A549 (cell line): ENCODE measurements at regions not wholly inside any gene's neighbourhood (a gene's known extent, or its start where the extent isn't known, plus 50 kb on each side); places are given as distances from the start of the nearest gene placed in this dataset.

Source experiments
- ATAC-seq, 2 experiments: fragments of 200-7000 bp in 1 of 2; fragments of >200 bp in 1 of 2; cut with Nextera tagmentation in 1 of 2; cut with Tn5 transposase in 1 of 2; 3 replicates each; pipeline versions ENCODE4 v1.8.0 to v1.9.1; 2018 to 2020; ENCODE audit warnings: mild to moderate bottlenecking in 1 of 2, moderate library complexity in 1 of 2
- CTCF ChIA-PET: fragments of 300-600 bp; sonication (Branson Sonifier 250); formaldehyde crosslinking; extraction: SDS; loops from one replicate; lab custom pipeline; 2021; ENCODE audit warnings: antibody characterized with exemption, inconsistent platforms; lab: Yijun Ruan, JAX
- POLR2A ChIA-PET: fragments of 350-600 bp; formaldehyde crosslinking; extraction: SDS; loops from one replicate; lab custom pipeline; 2021; ENCODE audit warnings: antibody characterized with exemption, inconsistent platforms; lab: Yijun Ruan, JAX
- DNase-seq, 2 experiments: peaks; one replicate each; pipeline versions ENCODE4 v3.0.0 to v3.0.0-alpha.2; 2011 to 2016; ENCODE audit warnings: low read depth in 1 of 2, low spot score in 1 of 2
- FAIRE-seq: peaks from 2 replicates; lab custom pipeline; 2011; peaks lifted over from hg19 to GRCh38; lab: Jason Lieb, UNC
- H3K27ac ChIP-seq, 2 experiments: fragments of >200 bp; sonication (Bioruptor Twin); formaldehyde crosslinking; 3 replicates each; pipeline ENCODE4 v1.5.1; 2016 to 2017
- H3K4me1 ChIP-seq: fragments of >200 bp; sonication (Bioruptor Twin); formaldehyde crosslinking; 3 replicates; pipeline ENCODE4 v1.6.1; 2016
- H3K4me2 ChIP-seq: fragments of >200 bp; sonication (Bioruptor Twin); formaldehyde crosslinking; 3 replicates; pipeline ENCODE4 v1.6.1; 2016
- H3K4me3 ChIP-seq: fragments of >200 bp; sonication (Bioruptor Twin); formaldehyde crosslinking; 3 replicates; pipeline ENCODE4 v1.5.1; 2016
- H3K9me3 ChIP-seq: fragments of >200 bp; sonication (Bioruptor Twin); formaldehyde crosslinking; 3 replicates; pipeline ENCODE4 v1.6.1; 2016
- BHLHE40 ChIP-seq: IDR thresholded peaks from 2 replicates; pipeline ENCODE4 v1.6.1; 2012; ENCODE audit warnings: low read depth, low read length, inconsistent platforms
- CEBPB ChIP-seq, 2 experiments: fragments of >200 bp in 1 of 2; sonication (Bioruptor Twin) in 1 of 2; formaldehyde crosslinking in 1 of 2; IDR thresholded peaks; 2 replicates each; pipeline ENCODE4 v1.6.1; 2012 to 2016
- CTCF ChIP-seq: fragments of >200 bp; sonication (Bioruptor Twin); formaldehyde crosslinking; IDR thresholded peaks from 3 replicates; pipeline ENCODE4 v1.5.1; 2016
- EHF ChIP-seq: fragments of 250-450 bp; sonication (Bioruptor Pico); IDR thresholded peaks from 2 replicates; pipeline ENCODE4 v1.5.0; 2020; ENCODE audit warnings: mild to moderate bottlenecking
- EHMT2 ChIP-seq: fragments of 200-600 bp; sonication (generic); IDR thresholded peaks from 2 replicates; pipeline ENCODE4 v1.6.1; 2016; ENCODE audit warnings: antibody characterized with exemption, low read depth, mild to moderate bottlenecking, moderate library complexity
- EP300 ChIP-seq, 2 experiments: fragments of >200 bp; sonication (Bioruptor Twin); formaldehyde crosslinking; IDR thresholded peaks; 2 replicates in 1 of 2; 3 replicates in 1 of 2; pipeline ENCODE4 v1.6.1; 2016 to 2017
- GATA3 ChIP-seq: IDR thresholded peaks from 2 replicates; pipeline ENCODE4 v1.6.1; 2012; ENCODE audit warnings: borderline replicate concordance
- HDAC2 ChIP-seq: fragments of 200-600 bp; sonication (generic); IDR thresholded peaks from 2 replicates; pipeline ENCODE4 v1.6.1; 2016
- HES2 ChIP-seq: fragments of >200 bp; sonication (Bioruptor Twin); formaldehyde crosslinking; IDR thresholded peaks from 2 replicates; pipeline ENCODE4 v1.6.1; 2016
- HOXB13 ChIP-seq: fragments of 250-450 bp; sonication (Bioruptor Pico); IDR thresholded peaks from 2 replicates; pipeline ENCODE4 v1.5.0; 2020; ENCODE audit warnings: low read depth, mild to moderate bottlenecking, moderate library complexity
- HOXB5 ChIP-seq: fragments of 250-450 bp; sonication (Bioruptor Pico); IDR thresholded peaks from 2 replicates; pipeline ENCODE4 v1.5.0; 2020; ENCODE audit warnings: mild to moderate bottlenecking, moderate library complexity
- JUN ChIP-seq, 2 experiments: fragments of >200 bp; sonication (Bioruptor Twin); formaldehyde crosslinking; IDR thresholded peaks; 2 replicates in 1 of 2; 3 replicates in 1 of 2; pipeline ENCODE4 v1.6.1; 2016 to 2017
- JUNB ChIP-seq: fragments of >200 bp; sonication (Bioruptor Twin); formaldehyde crosslinking; IDR thresholded peaks from 2 replicates; pipeline ENCODE4 v1.6.1; 2016
- MAFK ChIP-seq: fragments of 450-650 bp; IDR thresholded peaks from 2 replicates; pipeline ENCODE4 v1.6.1; 2014; ENCODE audit not compliant: partially characterized antibody
- MAX ChIP-seq: IDR thresholded peaks from 2 replicates; pipeline ENCODE4 v1.6.1; 2012
- MAZ ChIP-seq: fragments of 150-350 bp; IDR thresholded peaks from 2 replicates; pipeline ENCODE4 v1.6.1; 2014; ENCODE audit warnings: antibody characterized with exemption, low read depth, low read length, borderline replicate concordance
- NFE2L2 ChIP-seq: fragments of 150-350 bp; conservative IDR thresholded peaks from 2 replicates; pipeline ENCODE4 v1.6.1; 2014; ENCODE audit warnings: low read length
- POLR2A ChIP-seq: IDR thresholded peaks from 2 replicates; pipeline ENCODE4 v1.6.1; 2012; ENCODE audit warnings: mild to moderate bottlenecking, low read length
- POLR2AphosphoS2 ChIP-seq: conservative IDR thresholded peaks from 2 replicates; pipeline ENCODE4 v1.6.1; 2012; ENCODE audit warnings: low read length, improper control_type of control experiment, inconsistent platforms
- RARB ChIP-seq: fragments of 250-450 bp; sonication (Bioruptor Pico); IDR thresholded peaks from 2 replicates; pipeline ENCODE4 v1.8.0; 2021; ENCODE audit warnings: mild to moderate bottlenecking, moderate library complexity
- RCOR1 ChIP-seq: fragments of 150-350 bp; IDR thresholded peaks from 2 replicates; pipeline ENCODE4 v1.6.1; 2014; ENCODE audit warnings: antibody characterized with exemption, low read length, low read depth
- RFX5 ChIP-seq: fragments of 450-650 bp; IDR thresholded peaks from 2 replicates; pipeline ENCODE4 v1.7.1; 2014; ENCODE audit warnings: antibody characterized with exemption, mild to moderate bottlenecking, moderate library complexity
- RNF2 ChIP-seq: fragments of 200-600 bp; sonication (generic); IDR thresholded peaks from 2 replicates; pipeline ENCODE4 v1.6.1; 2016; ENCODE audit warnings: low read depth, mild to moderate bottlenecking, antibody characterized with exemption, moderate library complexity, borderline replicate concordance
- SMC3 ChIP-seq: fragments of >200 bp; sonication (Bioruptor Twin); formaldehyde crosslinking; IDR thresholded peaks from 3 replicates; pipeline ENCODE4 v1.6.1; 2018; ENCODE audit warnings: inconsistent platforms
- TFCP2L1 ChIP-seq: fragments of 250-450 bp; sonication (Bioruptor Pico); IDR thresholded peaks from 2 replicates; pipeline ENCODE4 v1.5.0; 2021; ENCODE audit warnings: mild to moderate bottlenecking
- ZC3H11A ChIP-seq: fragments of 450-650 bp; IDR thresholded peaks from 2 replicates; pipeline ENCODE4 v1.6.1; 2014; ENCODE audit warnings: antibody characterized with exemption, mild to moderate bottlenecking
- ZFP36 ChIP-seq: fragments of 450-650 bp; IDR thresholded peaks from 2 replicates; pipeline ENCODE4 v1.6.1; 2014; ENCODE audit warnings: borderline replicate concordance; ENCODE audit not compliant: partially characterized antibody
- ZNF302 ChIP-seq: fragments of 250-450 bp; sonication (Bioruptor Pico); IDR thresholded peaks from 2 replicates; pipeline ENCODE4 v1.9.0; 2021; ENCODE audit warnings: inconsistent platforms, mild to moderate bottlenecking, moderate library complexity
- WGBS: methylation state at CpG from one replicate; pipeline ENCODE4 v1.1.6; 2017; ENCODE audit errors: missing lambda C conversion rate; 5-methylcytosine and 5-hydroxymethylcytosine counted together

- ChIA-PET CTCF (interaction anchor here (1.0 to 1.9 kb wide), 4 partner anchors 26 to 405 kb away, joined by 3 to 6 read pairs (median 4); no protein-coding TSS in a partner anchor), POLR2A (no interaction called here)
- 0% methylated on average over 1 of the region's 1 CpG for WGBS
- DNase-seq (no peak), FAIRE-seq (no peak), ATAC-seq (no peak)
- Histone ChIP-seq H3K4me3 (no peak overlapping the region), H3K9me3 (0 out of 3 replicates have a peak, but pooled peaks cover 2% of the 10 kb centered on the region), H3K27ac (no peak overlapping the region), H3K4me2 (no peak overlapping the region), H3K4me1 (no peaks in the 10 kb centered on the region)
- TF ChIP-seq EHMT2 (no peak), RCOR1 (no peak), HES2 (no peak), EHF (CRISPR knock-in tag) (no peak), ZNF302 (CRISPR knock-in tag) (no peak), RFX5 (no peak), CEBPB (IDR thresholded peaks at IDR 0.05) (no peak), MAFK (no peak), POLR2AphosphoS2 (no peak), GATA3 (no peak), ZFP36 (no peak), POLR2A (no peak), RNF2 (no peak), NFE2L2 (no peak), ZC3H11A (no peak), MAX (no peak), JUN (IDR thresholded peaks at IDR 0.05) (no peak), SMC3 (no peak), JUNB (no peak), RARB (CRISPR knock-in tag) (no peak)
Measured at GRCh38 chr17:11142231-11142630, 98.8 kb upstream of the SHISA6 start.

- DNase-seq (no peak), FAIRE-seq (no peak), ATAC-seq (no peak)
- ChIA-PET CTCF (interaction anchor here (0.8 kb wide), 1 partner anchor 263 kb away, joined by 3 read pairs; no protein-coding TSS in a partner anchor), POLR2A (interaction anchor here (1.0 kb wide), 1 partner anchor 10 kb away, joined by 3 read pairs; no protein-coding TSS in a partner anchor)
- TF ChIP-seq HOXB5 (CRISPR knock-in tag) (no peak), TFCP2L1 (CRISPR knock-in tag) (no peak), BHLHE40 (no peak), EHMT2 (no peak), CTCF (no peak), EP300 (IDR thresholded peaks at IDR 0.05) (no peak), HDAC2 (no peak), MAZ (no peak), HOXB13 (CRISPR knock-in tag) (no peak)
- WGBS: 9% methylated on average over 4 of the region's 4 CpGs
- Histone ChIP-seq H3K27ac (no peak overlapping the region), H3K4me2 (no peak overlapping the region), H3K4me1 (no peaks in the 10 kb centered on the region), H3K9me3 (0 out of 3 replicates have a peak, but pooled peaks cover 2% of the 10 kb centered on the region), H3K4me3 (no peak overlapping the region)
Measured at GRCh38 chr17:11140501-11140900, 100.5 kb upstream of the SHISA6 start.
